Calu3 (cell line): ENCODE measurements at regions not wholly inside any gene's neighbourhood (a gene's known extent, or its start where the extent isn't known, plus 50 kb on each side); places are given as distances from the start of the nearest gene placed in this dataset.

Experiments used
- BruUV-seq: library from RNA; stranded (reverse); fragments of 400-500 nt; replicated peaks from 2 replicates; lab custom pipeline; 2021; lab: Mats Ljungman, UMichigan
- CTCF ChIA-PET: fragments of 300-600 bp; sonication (Branson Sonifier 250); formaldehyde crosslinking; loops from one replicate; lab custom pipeline; 2022; ENCODE audit warnings: antibody characterized with exemption; lab: Charles Lee
- DNase-seq: peaks from one replicate; pipeline ENCODE4 v3.0.0; 2022
- H3K27ac Mint-ChIP-seq: one replicate; pipeline ENCODE4 v1.8.0; 2022; ENCODE audit warnings: mixed read lengths; ENCODE audit not compliant: unreplicated experiment
- H3K27me3 Mint-ChIP-seq: one replicate; pipeline ENCODE4 v1.8.0; 2022; ENCODE audit warnings: mixed read lengths; ENCODE audit not compliant: unreplicated experiment
- H3K36me3 Mint-ChIP-seq: one replicate; pipeline ENCODE4 v1.8.0; 2022; ENCODE audit warnings: mild to moderate bottlenecking, moderate library complexity, mixed read lengths; ENCODE audit not compliant: insufficient read depth, unreplicated experiment
- H3K4me1 Mint-ChIP-seq: one replicate; pipeline ENCODE4 v1.8.0; 2022; ENCODE audit warnings: mild to moderate bottlenecking, low read depth, mixed read lengths; ENCODE audit not compliant: unreplicated experiment
- H3K4me3 Mint-ChIP-seq: one replicate; pipeline ENCODE4 v1.8.0; 2022; ENCODE audit warnings: mild to moderate bottlenecking, low read depth, moderate library complexity, mixed read lengths; ENCODE audit not compliant: unreplicated experiment
- H3K9me3 Mint-ChIP-seq: one replicate; pipeline ENCODE4 v1.8.0; 2022; ENCODE audit warnings: low read depth, mixed read lengths; ENCODE audit not compliant: unreplicated experiment
- intact Hi-C: fragments of 100-400 bp; cut with micrococcal nuclease; formaldehyde crosslinking; loops from one replicate; pipeline ENCODE4 v1.10.0; 2022; ENCODE audit not compliant: unreplicated experiment
- TF ChIP-seq, protein P1 (sequence below): fragments of 200-600 bp; IDR thresholded peaks from one replicate; pipeline ENCODE4 v1.8.0; 2022; ENCODE audit warnings: antibody characterized with exemption; ENCODE audit not compliant: unreplicated experiment

- no peak for DNase-seq
- Mint-ChIP-seq H3K27ac (no peak overlapping the region), H3K27me3 (peaks cover 60% of the 10 kb centered on the region), H3K9me3 (no peaks in the 10 kb centered on the region), H3K4me1 (no peaks in the 10 kb centered on the region), H3K36me3 (no peaks in the 10 kb centered on the region), H3K4me3 (no peak overlapping the region)
- intact Hi-C loops: no loop called here
- CTCF ChIA-PET: no interaction called here
- no TSS peak for BruUV-seq
- TF ChIP-seq, protein P1, sequence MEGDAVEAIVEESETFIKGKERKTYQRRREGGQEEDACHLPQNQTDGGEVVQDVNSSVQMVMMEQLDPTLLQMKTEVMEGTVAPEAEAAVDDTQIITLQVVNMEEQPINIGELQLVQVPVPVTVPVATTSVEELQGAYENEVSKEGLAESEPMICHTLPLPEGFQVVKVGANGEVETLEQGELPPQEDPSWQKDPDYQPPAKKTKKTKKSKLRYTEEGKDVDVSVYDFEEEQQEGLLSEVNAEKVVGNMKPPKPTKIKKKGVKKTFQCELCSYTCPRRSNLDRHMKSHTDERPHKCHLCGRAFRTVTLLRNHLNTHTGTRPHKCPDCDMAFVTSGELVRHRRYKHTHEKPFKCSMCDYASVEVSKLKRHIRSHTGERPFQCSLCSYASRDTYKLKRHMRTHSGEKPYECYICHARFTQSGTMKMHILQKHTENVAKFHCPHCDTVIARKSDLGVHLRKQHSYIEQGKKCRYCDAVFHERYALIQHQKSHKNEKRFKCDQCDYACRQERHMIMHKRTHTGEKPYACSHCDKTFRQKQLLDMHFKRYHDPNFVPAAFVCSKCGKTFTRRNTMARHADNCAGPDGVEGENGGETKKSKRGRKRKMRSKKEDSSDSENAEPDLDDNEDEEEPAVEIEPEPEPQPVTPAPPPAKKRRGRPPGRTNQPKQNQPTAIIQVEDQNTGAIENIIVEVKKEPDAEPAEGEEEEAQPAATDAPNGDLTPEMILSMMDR: no peak
Observed at GRCh38 chr6:167410462-167410861, 85.6 kb downstream of the TTLL2 start.

DNA sequence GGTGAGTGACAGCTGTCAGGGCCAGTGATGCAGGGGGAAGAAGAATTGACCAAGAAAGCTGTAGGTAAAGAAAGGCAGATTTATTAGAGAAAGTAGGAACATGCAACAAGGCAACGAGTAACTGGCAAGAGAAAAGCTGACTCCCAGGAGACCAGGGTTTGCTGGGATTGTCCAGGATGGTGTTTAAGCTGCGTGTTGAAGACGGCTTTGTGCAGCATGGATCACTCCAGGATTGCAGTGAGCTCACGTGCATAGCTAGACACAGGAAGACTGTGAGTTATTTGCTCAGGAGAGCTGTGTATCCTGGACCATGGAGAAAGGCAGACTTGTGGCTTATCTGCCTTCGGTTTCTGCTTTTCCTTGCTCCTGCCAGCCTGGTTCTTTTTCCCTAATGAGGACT, 87.6 kb downstream of the TTLL2 start:
- H3K4me3 Mint-ChIP-seq: no peak overlapping the region
- TF ChIP-seq, protein P1: no peak
- intact Hi-C loops: no loop called here
- CTCF ChIA-PET: no interaction called here
- no peaks in the 10 kb centered on the region for H3K9me3 Mint-ChIP-seq
- no peak for DNase-seq
- peaks cover 65% of the 10 kb centered on the region for H3K27me3 Mint-ChIP-seq
- no peaks in the 10 kb centered on the region for H3K4me1 Mint-ChIP-seq
- no peak overlapping the region for H3K27ac Mint-ChIP-seq
- no TSS peak for BruUV-seq
- no peaks in the 10 kb centered on the region for H3K36me3 Mint-ChIP-seq

DNA sequence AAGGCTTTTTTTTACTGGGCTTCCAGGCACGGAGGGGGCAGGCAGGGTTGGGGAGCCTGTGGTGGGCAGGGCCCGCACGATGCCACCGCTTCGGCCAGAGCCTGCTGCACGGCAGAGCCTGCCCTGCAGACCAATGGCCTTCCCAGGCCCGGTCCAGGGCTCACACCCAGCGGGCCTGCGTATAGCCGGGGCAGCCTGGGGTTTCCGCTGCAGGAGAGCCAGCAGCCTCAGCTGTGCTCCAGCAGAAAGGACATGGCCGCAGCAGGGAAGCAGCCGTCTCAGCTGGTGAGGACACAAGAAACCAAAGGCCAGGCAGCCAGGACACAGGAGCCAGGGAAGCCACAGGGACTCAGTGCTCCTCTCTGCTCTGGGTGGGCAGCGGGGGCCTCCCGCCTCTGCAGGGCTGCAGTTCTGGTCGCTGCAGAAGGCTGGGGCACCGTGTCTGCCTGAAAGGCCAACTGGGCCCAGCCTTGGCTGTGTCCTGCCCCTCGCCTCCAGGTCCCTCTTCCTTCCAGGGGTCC, 90.6 kb downstream of the TTLL2 start:
- H3K27me3 Mint-ChIP-seq: peaks cover 75% of the 10 kb centered on the region
- BruUV-seq: no TSS peak

DNA sequence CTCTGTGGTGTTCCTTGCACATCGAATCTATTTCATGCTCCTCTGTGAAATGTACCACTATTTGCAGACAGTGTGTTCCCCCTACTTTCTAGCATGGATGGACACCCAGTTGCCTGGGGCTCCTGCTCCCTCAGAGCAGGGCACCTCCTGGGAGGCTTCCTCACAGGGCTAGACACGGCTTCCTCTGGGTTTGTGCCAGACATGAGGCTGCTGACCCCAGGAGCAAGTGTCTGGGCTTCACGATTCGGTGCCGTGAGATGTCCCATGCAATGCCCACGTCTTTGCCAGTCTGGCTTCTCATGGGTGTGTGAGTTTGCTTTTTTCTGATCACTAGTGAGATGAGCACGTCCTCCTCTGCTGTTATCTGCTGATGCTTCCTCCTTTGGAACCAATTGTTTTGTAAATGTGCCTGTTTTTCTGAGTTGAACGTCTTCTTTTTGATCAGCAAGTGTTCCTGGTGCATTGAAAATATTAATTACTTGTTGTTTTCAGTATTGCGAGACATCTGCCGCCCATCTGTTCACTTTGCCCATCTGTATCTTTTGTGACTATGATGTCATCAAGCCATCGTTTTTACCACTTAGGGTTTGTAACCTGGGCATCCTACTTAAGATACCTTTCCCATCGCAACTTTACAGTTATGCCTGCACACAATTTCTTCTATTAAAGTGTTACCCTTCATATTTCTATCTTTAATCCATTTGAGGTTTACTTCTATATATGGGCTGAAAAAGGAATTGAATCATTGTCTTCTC, 92.0 kb downstream of the TTLL2 start:
- no peaks in the 10 kb centered on the region for H3K9me3 Mint-ChIP-seq
- peaks cover 73% of the 10 kb centered on the region for H3K27me3 Mint-ChIP-seq
- TF ChIP-seq, protein P1: no peak
- BruUV-seq: no TSS peak
- no peak overlapping the region for H3K4me3 Mint-ChIP-seq
- H3K36me3 Mint-ChIP-seq: peaks cover 9% of the 10 kb centered on the region
- peaks cover 8% of the 10 kb centered on the region for H3K4me1 Mint-ChIP-seq
- intact Hi-C loops: no loop called here
- no peak overlapping the region for H3K27ac Mint-ChIP-seq
- no peak for DNase-seq
- CTCF ChIA-PET: interaction anchor here (0.6 kb wide), 1 partner anchor 24 kb away, joined by 3 read pairs; no protein-coding TSS in a partner anchor

More for the DNA sequence above, 90.6 kb downstream of the TTLL2 start:
- CTCF ChIA-PET: no interaction called here
- no peak overlapping the region for H3K4me3 Mint-ChIP-seq
- no peaks in the 10 kb centered on the region for H3K9me3 Mint-ChIP-seq
- no peaks in the 10 kb centered on the region for H3K4me1 Mint-ChIP-seq
- intact Hi-C loops: no loop called here
- H3K36me3 Mint-ChIP-seq: no peaks in the 10 kb centered on the region
- no peak overlapping the region for H3K27ac Mint-ChIP-seq
- TF ChIP-seq, protein P1: no peak
- no peak for DNase-seq
